ENCODE measurements at regions not wholly inside any gene's neighbourhood (a gene's known extent, or its start where the extent isn't known, plus 50 kb on each side); places are given as distances from the start of the nearest gene placed in this dataset.

DNA sequence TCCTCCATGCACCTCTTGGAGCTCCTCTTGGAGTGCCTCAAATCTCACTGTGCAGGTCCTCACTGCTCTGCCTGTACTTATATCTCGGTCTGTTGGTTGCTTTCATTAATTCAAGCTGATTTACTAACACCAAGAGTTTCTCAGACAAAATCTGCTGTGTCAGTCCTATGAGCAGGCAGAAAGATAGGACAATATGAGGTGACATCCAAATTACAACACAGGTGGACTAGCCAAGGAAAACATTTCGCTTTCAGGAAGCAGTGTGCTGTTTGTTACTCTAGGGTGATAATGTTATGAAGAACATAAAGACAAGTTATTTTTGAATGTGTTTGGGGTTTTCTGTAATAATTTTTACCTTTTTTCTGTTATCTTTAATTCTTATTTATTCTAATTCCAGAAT, 264.1 kb upstream of the ANKH start:
- no peak overlapping the region for H3K4me2 ChIP-seq (ENCODE audit: low read length)
- CTCF ChIA-PET, result no interaction called here
- no peaks in the 10 kb centered on the region for H3K27me3 ChIP-seq (ENCODE audit: low read length)
- no peak overlapping the region for H3K4me3 ChIP-seq (ENCODE audit: low read length)
- H3K4me1 ChIP-seq (ENCODE audit: insufficient read depth, low read length), result no peaks in the 10 kb centered on the region
- TF ChIP-seq, protein P1, sequence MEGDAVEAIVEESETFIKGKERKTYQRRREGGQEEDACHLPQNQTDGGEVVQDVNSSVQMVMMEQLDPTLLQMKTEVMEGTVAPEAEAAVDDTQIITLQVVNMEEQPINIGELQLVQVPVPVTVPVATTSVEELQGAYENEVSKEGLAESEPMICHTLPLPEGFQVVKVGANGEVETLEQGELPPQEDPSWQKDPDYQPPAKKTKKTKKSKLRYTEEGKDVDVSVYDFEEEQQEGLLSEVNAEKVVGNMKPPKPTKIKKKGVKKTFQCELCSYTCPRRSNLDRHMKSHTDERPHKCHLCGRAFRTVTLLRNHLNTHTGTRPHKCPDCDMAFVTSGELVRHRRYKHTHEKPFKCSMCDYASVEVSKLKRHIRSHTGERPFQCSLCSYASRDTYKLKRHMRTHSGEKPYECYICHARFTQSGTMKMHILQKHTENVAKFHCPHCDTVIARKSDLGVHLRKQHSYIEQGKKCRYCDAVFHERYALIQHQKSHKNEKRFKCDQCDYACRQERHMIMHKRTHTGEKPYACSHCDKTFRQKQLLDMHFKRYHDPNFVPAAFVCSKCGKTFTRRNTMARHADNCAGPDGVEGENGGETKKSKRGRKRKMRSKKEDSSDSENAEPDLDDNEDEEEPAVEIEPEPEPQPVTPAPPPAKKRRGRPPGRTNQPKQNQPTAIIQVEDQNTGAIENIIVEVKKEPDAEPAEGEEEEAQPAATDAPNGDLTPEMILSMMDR (conservative IDR thresholded peaks at IDR 0.05; ENCODE audit: low read depth, low read length), result no peak
- TF ChIP-seq EZH2 (IDR thresholded peaks at IDR 0.05; ENCODE audit: low read length, unreplicated experiment), result no peak
- no peak for TF ChIP-seq EZH2phosphoT487 (IDR thresholded peaks at IDR 0.05; ENCODE audit: borderline replicate concordance, low read length)
- POLR2A ChIA-PET (ENCODE audit: unreplicated experiment), result no interaction called here
- no peaks in the 10 kb centered on the region for H3K9me2 ChIP-seq (replicated peaks; ENCODE audit: low read length)
- intact Hi-C loops (cut with micrococcal nuclease), result no loop called here
- no peaks in the 10 kb centered on the region for H3K36me3 ChIP-seq (ENCODE audit: low read depth, low read length)
- H3K9me3 ChIP-seq (ENCODE audit: low read length), result no peaks in the 10 kb centered on the region
- no peaks in the 10 kb centered on the region for H4K20me1 ChIP-seq (ENCODE audit: low read length)
- H3K79me2 ChIP-seq (ENCODE audit: low read length), result no peaks in the 10 kb centered on the region
- no peak overlapping the region for H2AFZ ChIP-seq (ENCODE audit: low read length)
- H3K9ac ChIP-seq (ENCODE audit: low read length), result no peak overlapping the region
- DNase-seq (no peak), ATAC-seq (no peak)
- H3F3A ChIP-seq (ENCODE audit: low read length, unreplicated experiment), result no peaks in the 10 kb centered on the region
- H3K27ac ChIP-seq (ENCODE audit: low read length), result no peak overlapping the region
- BruUV-seq (replicated peaks), result no TSS peak

DNA sequence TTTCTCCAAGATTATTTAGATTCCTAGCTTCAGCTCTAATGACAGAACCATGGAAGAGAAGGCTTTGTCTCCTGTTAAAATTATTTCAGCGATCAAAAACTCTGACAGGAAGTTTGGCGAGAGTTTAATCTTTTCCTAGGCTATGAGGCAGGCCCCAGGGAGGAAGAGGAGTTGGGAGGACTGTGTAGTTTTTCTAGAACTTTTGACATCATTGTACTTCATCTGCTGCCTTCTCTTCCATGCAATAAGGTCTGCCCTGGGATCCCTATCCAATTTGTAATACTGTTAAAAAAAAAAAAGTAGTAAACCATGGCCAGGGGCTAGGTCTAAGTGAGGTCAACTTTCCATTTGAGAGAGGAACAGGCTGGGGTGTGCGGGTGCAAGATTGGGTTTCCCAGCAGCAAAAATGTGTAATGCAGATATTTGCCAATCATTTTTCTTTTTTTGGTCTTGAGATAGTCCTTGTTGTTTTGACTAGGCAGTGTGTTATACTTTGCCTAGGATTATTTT, 261.9 kb upstream of the ANKH start:
- DNase-seq (no peak), ATAC-seq (no peak)
- intact Hi-C loops (cut with micrococcal nuclease), result no loop called here
- no peaks in the 10 kb centered on the region for H3K27me3 ChIP-seq (ENCODE audit: low read length)
- no peak overlapping the region for H3K4me3 ChIP-seq (ENCODE audit: low read length)
- H3K4me2 ChIP-seq (ENCODE audit: low read length), result no peak overlapping the region
- H3K79me2 ChIP-seq (ENCODE audit: low read length), result no peaks in the 10 kb centered on the region
- H4K20me1 ChIP-seq (ENCODE audit: low read length), result no peaks in the 10 kb centered on the region
- POLR2A ChIA-PET (ENCODE audit: unreplicated experiment), result no interaction called here
- H3K4me1 ChIP-seq (ENCODE audit: insufficient read depth, low read length), result no peaks in the 10 kb centered on the region
- H3F3A ChIP-seq (ENCODE audit: low read length, unreplicated experiment), result no peaks in the 10 kb centered on the region
- BruUV-seq (replicated peaks), result no TSS peak
- no peaks in the 10 kb centered on the region for H3K9me3 ChIP-seq (ENCODE audit: low read length)
- no peaks in the 10 kb centered on the region for H3K9me2 ChIP-seq (replicated peaks; ENCODE audit: low read length)
- no peak overlapping the region for H2AFZ ChIP-seq (ENCODE audit: low read length)
- H3K9ac ChIP-seq (ENCODE audit: low read length), result no peak overlapping the region
- no peak overlapping the region for H3K27ac ChIP-seq (ENCODE audit: low read length)
- TF ChIP-seq EZH2 (IDR thresholded peaks at IDR 0.05; ENCODE audit: low read length, unreplicated experiment), result no peak
- TF ChIP-seq EZH2phosphoT487 (IDR thresholded peaks at IDR 0.05; ENCODE audit: borderline replicate concordance, low read length), result no peak
- TF ChIP-seq, protein P1 (conservative IDR thresholded peaks at IDR 0.05; ENCODE audit: low read depth, low read length), result no peak
- H3K36me3 ChIP-seq (ENCODE audit: low read depth, low read length), result no peaks in the 10 kb centered on the region
- CTCF ChIA-PET, result no interaction called here

DNA sequence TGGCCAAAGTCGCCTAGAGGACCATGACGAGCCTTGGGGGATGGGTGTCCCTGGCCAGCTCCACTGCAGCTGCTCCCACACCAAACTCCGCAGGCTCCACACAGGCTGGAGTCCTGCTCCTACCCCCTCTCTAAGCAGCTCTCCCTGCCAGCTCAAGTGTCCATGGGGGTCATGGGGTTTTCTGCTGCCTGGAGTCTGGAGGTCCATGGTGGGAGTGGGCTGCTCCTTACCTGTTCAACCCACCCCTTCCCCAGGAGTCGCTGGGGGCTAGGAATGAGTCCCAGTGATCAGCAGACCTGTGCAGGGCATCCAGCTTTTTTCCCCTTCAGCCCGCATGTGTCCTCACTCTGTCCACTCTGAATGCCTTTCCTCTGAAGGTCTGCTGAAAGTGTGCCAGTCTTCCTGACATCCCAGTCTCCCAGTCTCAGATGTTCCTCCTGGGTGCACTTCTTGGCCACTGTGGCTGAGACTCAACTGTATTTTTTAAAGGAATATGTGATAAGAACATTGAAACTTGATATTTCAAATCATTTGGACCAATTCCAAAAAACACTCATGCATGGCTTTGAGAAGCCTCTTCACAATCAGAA, 261.3 kb upstream of the ANKH start:
- CTCF ChIA-PET, result no interaction called here

More for the DNA sequence above, 261.3 kb upstream of the ANKH start:
- Histone ChIP-seq H3K27me3 (ENCODE audit: low read length) (no peaks in the 10 kb centered on the region), H3K79me2 (ENCODE audit: low read length) (no peaks in the 10 kb centered on the region), H3K9me2 (replicated peaks; ENCODE audit: low read length) (no peaks in the 10 kb centered on the region), H3F3A (ENCODE audit: low read length, unreplicated experiment) (no peaks in the 10 kb centered on the region), H3K9ac (ENCODE audit: low read length) (no peak overlapping the region), H4K20me1 (ENCODE audit: low read length) (no peaks in the 10 kb centered on the region), H3K4me2 (ENCODE audit: low read length) (no peak overlapping the region), H3K4me1 (ENCODE audit: insufficient read depth, low read length) (no peaks in the 10 kb centered on the region), H3K9me3 (ENCODE audit: low read length) (no peaks in the 10 kb centered on the region), H3K27ac (ENCODE audit: low read length) (no peak overlapping the region), H3K36me3 (ENCODE audit: low read depth, low read length) (no peaks in the 10 kb centered on the region), H3K4me3 (ENCODE audit: low read length) (no peak overlapping the region), H2AFZ (ENCODE audit: low read length) (no peak overlapping the region)
- no peak for ATAC-seq
- intact Hi-C loops (cut with micrococcal nuclease), result no loop called here
- TF ChIP-seq EZH2 (IDR thresholded peaks at IDR 0.05; ENCODE audit: low read length, unreplicated experiment), result no peak
- TF ChIP-seq, protein P1 (conservative IDR thresholded peaks at IDR 0.05; ENCODE audit: low read depth, low read length), result no peak
- TF ChIP-seq EZH2phosphoT487 (IDR thresholded peaks at IDR 0.05; ENCODE audit: borderline replicate concordance, low read length), result no peak
- POLR2A ChIA-PET (ENCODE audit: unreplicated experiment), result no interaction called here
- no TSS peak for BruUV-seq (replicated peaks)
- no peak for DNase-seq

Measured in PC-3 (cell line).